GM18867 (cell line): ENCODE measurements at regions not wholly inside any gene's neighbourhood (a gene's known extent, or its start where the extent isn't known, plus 50 kb on each side); places are given as distances from the start of the nearest gene placed in this dataset.
"Not testable (repeated sequence)": the region's sequence is repeated elsewhere in the genome, so short reads cannot be mapped to it uniquely, and the experiment has no call there.

Experiments
- ATAC-seq: cut with Tn5 transposase; IDR thresholded peaks from one replicate; pipeline ENCODE4 v1.9.1; 2021; ENCODE audit warnings: mild to moderate bottlenecking, moderate library complexity; ENCODE audit not compliant: unreplicated experiment

- ATAC-seq: not testable (repeated sequence)
These were observed 385.0 kb upstream of the TPM1 start for GRCh38 chr15:62657501-62657900.

DNA sequence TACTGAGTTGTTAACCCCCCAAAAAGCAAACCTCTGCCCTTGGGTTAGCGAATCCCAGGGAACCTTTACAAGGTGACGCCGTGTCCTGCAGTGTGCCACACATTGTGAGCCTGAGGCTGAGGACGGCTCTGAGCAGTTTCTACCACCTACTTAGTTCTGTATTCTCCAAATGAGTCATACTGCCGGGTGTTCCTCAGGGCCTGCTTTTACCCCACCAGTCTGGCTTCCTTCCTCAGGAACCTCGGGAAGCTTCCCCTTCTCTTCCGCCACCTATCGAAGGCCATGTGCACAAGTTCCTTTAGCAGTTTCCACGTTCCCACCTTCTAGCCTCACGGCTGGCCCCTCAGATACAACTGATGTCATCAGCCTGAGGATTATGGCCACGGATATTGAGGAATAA is 384.0 kb upstream of the TPM1 start:
- peak; percentile 84 for ATAC-seq

DNA sequence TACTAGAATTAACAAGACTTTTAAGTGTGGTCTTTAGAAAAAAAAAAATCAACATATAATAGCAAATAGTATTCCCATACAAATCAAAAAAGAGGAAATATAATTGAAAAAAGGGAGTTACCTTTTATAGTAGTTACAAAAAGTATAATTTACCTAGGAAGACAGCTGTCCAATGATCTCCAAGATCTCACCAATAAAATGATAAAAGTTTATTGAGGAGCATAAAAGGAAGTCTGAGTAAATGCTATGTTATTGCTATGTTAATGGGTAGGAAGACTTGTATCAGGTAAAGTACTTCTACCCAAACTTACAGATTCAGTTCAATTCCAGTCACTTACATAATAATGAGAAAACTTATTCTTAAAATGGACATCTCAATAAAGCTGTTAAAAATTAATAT is 379.0 kb upstream of the TPM1 start:
- ATAC-seq: no peak

- ATAC-seq: no peak
These were observed 377.1 kb upstream of the TPM1 start for GRCh38 chr15:62665449-62665848.

DNA sequence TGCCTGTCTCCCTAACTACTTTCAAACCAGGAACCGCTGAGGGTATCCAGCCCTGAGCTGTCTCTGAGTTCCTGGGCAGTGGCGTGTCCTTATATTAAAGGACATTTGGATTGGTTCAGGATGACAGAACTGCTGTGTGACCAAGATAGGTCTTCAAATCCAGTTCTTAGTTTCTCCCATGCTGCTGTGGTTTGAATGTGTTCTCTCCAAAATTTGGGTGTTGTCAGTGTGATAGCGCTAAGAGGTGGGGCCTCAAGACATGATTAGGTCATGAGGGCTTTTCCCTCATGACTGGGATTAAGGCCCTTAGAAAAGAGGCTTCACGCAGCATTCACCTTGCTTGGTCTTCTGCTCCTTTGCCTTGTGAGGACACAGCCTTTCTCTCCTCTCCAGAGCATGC is 376.5 kb upstream of the TPM1 start:
- ATAC-seq: no peak

GRCh38 chr15:62672268-62672667 is 370.3 kb upstream of the TPM1 start:
- no peak for ATAC-seq

DNA sequence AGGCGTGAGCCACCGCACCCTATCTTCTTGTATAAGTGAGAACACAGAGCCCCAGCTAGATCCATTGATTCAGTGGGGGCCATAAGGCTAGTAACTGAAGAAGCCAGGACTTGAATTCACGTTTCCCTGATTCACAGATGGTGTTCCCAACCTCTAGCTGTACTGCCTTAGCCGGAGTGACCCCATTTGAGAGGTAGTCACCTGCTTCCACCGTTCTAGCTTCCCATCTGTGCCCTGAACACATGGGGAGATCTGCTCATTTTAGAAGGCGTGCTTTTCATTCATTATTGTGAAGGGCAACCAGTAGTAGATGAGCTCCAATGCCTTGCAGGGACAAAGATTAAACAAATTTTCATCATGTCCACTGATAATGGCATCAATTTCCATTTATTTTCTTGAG is 365.7 kb upstream of the TPM1 start:
- no peak for ATAC-seq

DNA sequence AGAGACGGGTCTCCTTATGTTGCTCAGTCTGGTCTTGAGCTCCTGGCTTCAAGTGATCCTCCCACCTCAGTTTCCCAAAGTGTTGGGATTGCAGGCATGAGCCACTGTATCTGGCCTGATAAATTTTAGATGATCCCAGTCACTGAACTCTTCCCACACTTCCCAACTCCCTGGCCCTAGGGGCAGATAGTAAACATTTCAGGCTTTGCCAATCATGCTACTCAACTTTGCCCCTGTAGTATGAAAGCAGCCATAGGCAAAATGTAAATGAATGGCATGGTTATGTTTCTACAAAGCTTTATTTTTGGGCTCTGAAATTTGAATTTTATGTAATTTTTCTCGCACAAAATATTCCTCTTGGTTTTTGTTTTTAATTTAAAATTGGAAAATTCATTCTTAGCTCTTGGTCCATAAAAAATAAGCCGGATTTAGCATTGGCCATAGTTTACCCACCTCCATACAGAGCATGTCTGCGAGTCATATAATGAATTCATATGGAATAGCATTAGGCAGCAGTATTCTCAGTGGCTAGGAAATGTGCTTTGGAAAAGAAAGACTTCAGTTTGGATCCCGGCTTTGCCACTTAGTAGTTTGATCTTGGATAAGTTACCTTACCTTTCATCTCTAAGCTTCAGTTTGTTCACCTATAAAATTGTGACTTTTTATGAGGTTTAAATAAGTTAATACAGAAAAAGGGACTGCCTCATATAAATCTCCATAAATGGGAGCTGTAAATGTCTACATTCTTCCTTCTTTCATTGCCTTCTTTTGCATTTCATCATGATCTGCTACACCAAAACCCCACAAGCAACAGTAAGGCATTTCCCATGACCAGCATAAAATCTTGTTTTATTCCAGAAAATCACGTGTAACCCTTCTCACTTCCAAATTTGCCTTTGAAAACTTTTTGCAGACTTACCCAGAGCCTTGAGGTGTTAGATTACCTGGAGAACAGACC is 360.3 kb upstream of the TPM1 start:
- no peak for ATAC-seq

- ATAC-seq: not testable (repeated sequence)
These were observed 359.4 kb upstream of the TPM1 start for GRCh38 chr15:62683192-62683591.

DNA sequence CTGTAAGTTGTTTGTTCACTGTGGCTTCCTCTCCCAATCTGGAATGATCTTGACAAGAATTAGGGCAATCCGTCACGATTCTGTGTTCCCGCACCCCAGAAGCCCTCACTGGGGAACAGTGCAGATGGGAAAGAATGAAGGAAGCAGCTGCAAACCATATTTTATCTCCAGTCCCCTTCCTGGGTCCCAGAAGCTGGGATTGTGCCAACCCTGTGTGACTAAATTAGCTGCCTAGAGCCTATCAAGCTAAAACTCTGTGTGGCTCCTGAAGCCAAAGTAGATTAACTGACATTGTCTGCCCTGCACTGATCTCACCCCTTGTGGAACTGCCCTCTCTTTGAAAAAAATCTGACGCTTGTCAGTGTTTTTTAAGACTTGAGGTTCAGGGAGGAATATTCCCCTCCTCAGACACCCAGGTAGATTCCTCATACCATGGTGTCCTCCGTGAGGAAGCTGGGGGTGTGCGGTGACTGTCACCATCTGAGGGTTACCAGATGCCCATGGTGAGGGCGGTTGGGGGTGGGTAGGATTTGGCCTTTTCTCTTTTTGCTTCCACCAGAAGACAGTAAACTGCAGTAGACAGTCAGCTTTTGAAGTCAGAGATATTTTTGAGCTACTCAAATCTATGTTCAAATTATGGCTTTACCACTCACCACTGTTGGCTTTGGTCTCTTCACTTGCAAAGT is 358.3 kb upstream of the TPM1 start:
- no peak for ATAC-seq

DNA sequence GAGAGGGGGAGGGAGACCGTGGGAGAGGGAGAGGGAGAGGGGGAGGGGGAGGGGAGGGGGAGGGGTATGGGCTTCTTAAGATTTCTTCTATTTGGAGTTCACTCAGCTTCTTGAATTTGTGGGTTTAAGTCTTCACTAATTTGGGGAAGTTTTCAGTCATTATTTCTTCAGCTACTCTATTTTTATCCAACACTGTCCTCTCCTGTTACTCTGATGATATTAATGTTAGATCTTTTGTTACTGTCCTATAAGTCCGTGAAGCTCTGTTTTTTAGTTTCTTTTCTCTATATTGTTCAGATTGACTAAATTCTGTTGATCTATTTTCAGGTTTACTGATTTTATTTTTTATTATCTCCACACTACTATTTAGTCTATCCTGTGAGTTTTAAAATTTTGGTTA is 351.5 kb upstream of the TPM1 start:
- ATAC-seq: no peak

- no peak for ATAC-seq
These were observed 344.9 kb upstream of the TPM1 start for GRCh38 chr15:62697636-62698035.

GRCh38 chr15:62698646-62699045 is 343.9 kb upstream of the TPM1 start:
- no peak for ATAC-seq

DNA sequence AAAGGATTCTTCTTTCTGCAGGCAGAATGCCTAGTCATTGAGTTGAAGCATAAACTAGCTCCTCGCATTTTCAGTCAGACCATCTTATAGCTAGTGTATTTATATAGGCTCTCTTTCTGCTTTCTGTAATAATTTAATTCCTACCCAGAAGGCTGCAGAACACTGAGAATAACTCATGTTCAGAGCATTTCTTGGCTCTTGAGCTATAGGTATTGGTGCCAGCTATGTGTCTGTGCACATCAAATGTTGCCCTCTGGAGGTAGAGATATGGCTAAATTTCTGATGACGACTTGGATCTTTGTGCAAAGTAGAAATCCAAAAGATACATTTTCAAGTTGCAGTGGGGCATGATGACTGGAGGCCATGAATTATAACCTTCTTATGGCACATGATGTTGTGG is 336.2 kb upstream of the TPM1 start:
- ATAC-seq: no peak

DNA sequence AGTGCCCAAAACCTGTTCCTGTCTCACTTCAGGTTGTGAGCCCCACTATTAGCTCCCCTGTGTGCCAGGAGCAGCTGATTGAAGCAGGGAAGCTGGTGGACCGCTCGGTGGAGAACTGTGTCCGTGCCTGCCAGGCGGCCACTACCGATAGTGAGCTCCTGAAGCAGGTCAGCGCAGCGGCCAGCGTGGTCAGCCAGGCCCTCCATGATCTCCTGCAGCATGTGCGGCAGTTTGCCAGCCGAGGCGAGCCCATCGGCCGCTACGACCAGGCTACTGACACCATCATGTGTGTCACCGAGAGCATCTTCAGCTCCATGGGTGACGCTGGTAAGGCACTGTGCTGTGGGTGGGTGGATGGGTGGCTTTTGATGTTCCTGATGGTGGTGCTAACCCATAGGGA is 334.1 kb upstream of the TPM1 start:
- no peak for ATAC-seq

DNA sequence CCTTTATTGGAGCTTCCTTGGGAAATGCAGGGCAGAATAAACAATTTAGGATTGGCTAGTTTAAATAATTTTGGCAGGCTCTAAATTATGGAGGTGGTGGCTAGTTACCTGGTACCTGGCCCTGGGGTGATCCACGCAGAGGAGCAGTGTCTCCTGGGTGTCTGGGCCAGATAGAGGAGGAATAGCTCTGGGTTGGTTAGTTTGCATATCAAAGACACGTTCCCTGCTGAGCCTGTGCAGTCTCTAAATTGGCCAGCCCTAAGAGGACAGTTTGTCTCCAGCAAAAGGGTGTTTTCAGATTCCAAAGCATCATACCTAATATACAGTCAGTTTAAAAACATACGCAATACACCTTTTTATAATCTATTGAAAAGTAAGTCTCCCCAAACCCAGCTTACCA is 333.3 kb upstream of the TPM1 start:
- no peak for ATAC-seq

- no peak for ATAC-seq
These were observed 330.7 kb upstream of the TPM1 start for GRCh38 chr15:62711691-62712454.

DNA sequence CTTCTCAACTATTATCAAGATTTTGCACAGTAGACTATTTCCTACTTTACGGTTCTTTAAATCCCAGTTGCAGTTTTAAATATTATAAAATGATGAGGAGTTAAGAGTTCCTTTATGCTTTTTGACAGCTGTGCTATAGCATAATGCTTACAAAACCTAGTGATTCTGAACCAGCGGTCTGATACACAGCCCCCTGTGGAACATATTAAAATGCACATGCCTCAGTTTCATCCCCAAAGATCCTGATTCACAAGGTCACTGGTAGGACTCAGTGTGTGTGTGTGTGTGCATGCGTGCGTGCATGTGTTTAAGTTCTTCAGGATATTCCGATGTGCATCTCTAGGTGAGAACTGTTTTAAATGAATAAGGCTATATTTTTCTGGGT is 330.1 kb upstream of the TPM1 start:
- ATAC-seq: no peak

- ATAC-seq: no peak
These were observed 326.6 kb upstream of the TPM1 start for GRCh38 chr15:62715946-62716345.

GRCh38 chr15:62717496-62717895 is 325.1 kb upstream of the TPM1 start:
- no peak for ATAC-seq

DNA sequence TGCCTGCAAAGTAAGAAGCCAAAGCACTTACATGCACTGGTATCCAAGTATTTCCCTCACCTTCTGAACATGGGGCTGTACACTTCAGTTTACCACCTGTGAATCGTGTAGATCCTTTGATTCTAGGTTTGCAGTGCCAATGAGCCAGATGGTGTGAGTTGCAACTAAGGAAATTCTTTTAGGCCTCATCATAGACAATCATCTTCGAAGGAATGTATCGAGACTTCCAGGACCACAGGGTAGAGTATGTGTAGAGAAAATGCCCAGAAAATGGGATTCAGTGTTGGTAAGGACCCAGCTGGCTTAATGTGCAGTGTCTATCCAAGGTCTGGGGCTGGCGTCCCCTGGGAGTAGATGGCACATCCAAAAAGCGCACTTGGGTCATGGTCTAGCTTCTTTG is 323.2 kb upstream of the TPM1 start:
- no peak for ATAC-seq

- ATAC-seq: no peak
These were observed 320.3 kb upstream of the TPM1 start for GRCh38 chr15:62722237-62722636.
